Fibroblast of the aortic adventitia (primary cell): ENCODE measurements at regions not wholly inside any gene's neighbourhood (a gene's known extent, or its start where the extent isn't known, plus 50 kb on each side); places are given as distances from the start of the nearest gene placed in this dataset.

Source experiments
- DNase-seq: peaks from one replicate; pipeline ENCODE4 v3.0.0-alpha.2; 2010; ENCODE audit warnings: low read depth
- H3K4me3 ChIP-seq: 2 replicates; pipeline ENCODE4 v1.5.1; 2011; ENCODE audit warnings: low read depth, mild to moderate bottlenecking, control low read depth, low read length, moderate library complexity
- TF ChIP-seq, protein P1 (sequence below): IDR thresholded peaks from 2 replicates; pipeline ENCODE4 v1.5.1; 2011; ENCODE audit warnings: mild to moderate bottlenecking, low read length, control low read depth, inconsistent platforms; ENCODE audit not compliant: insufficient read depth

DNA sequence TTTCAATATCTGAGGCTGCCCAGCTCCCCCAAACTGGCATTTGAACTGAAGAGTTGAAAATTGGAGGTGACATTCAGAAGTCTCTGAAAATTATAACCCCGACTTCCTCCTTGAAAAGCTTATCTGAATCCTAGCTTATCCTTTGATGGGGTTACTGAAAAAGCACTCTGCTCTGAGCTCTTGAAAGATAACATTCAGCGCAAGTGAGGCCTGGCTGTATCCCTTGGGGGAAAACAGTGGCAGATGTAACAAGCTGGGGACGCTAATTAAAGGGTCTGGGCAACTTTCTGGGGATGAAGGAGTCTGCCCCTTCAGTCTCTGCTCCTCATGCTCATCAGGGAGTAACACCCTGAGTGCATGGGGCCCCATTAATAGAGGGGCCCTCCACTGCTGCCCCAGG lies 402.0 kb upstream of the CADM1 start:
- no peak for DNase-seq
- no peak overlapping the region for H3K4me3 ChIP-seq
- TF ChIP-seq, protein P1, sequence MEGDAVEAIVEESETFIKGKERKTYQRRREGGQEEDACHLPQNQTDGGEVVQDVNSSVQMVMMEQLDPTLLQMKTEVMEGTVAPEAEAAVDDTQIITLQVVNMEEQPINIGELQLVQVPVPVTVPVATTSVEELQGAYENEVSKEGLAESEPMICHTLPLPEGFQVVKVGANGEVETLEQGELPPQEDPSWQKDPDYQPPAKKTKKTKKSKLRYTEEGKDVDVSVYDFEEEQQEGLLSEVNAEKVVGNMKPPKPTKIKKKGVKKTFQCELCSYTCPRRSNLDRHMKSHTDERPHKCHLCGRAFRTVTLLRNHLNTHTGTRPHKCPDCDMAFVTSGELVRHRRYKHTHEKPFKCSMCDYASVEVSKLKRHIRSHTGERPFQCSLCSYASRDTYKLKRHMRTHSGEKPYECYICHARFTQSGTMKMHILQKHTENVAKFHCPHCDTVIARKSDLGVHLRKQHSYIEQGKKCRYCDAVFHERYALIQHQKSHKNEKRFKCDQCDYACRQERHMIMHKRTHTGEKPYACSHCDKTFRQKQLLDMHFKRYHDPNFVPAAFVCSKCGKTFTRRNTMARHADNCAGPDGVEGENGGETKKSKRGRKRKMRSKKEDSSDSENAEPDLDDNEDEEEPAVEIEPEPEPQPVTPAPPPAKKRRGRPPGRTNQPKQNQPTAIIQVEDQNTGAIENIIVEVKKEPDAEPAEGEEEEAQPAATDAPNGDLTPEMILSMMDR, result no peak

DNA sequence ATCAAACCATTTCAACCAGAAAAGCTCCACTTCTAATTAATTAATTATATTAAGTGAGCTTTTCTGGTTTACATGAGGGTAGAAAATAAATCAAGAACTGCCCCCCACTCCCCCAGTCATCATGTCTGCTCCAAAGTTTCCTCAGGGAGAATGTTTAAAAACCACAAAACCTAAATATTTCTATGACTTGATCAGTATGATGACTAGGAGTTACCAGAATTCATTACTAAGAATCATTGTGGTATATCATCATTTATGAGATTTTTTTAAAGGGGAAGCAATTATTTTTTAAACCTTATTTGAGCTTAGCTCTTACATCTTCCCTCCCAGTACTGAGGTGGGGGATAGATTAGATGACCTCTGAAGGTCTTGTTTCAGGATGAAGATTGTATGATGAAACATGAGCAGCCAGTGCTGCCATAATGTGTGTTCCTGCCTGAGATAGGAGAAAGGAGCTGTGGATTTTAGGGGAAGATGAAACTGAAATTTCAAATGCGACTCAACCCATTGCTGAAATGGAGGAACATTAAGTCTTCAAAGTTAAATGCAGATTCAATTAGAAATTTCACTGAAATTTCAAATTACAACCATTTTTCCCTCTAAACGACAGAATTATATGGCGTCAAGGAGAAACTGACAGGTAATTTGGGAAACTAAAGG lies 401.3 kb upstream of the CADM1 start:
- TF ChIP-seq, protein P1, result no peak
- no peak for DNase-seq
- no peak overlapping the region for H3K4me3 ChIP-seq

DNA sequence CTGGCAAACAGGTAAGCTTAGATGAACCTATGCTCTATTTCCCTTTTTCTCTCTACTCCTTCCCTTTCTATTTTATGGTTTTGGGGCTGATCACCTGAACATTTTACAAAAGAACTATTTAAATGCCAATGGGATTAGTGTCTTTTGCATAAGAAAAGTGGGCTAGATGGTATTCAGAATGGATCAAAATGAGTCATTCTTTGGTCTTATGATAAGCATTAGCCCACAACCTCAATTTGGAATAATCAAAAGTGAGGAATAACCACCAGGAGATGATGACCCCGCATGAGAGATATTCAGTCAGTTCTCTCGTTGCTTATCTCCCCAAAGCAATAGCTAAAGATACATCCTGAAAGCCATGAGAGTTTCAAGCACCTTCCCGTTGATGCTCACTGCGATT lies 399.0 kb upstream of the CADM1 start:
- TF ChIP-seq, protein P1, result no peak
- H3K4me3 ChIP-seq, result no peak overlapping the region
- DNase-seq, result no peak

DNA sequence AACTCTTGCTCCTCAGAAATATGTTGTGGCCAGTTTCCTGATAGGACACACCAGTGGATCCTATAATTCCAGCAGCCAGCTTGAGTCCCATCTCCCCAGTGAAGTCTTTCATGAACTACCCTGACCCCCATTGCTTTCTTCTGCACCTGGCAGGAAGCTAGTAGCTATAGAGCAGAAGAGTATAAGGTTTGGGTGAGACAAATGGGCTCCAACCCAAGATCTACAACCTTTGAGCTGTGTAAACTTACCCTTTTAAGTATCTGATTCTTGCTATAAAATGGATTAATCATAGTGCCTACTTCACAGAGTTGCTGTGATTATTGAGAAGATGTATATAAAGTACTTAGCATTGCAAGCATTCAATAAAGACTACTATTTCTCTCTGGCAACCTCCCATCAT lies 396.9 kb upstream of the CADM1 start:
- H3K4me3 ChIP-seq, result no peak overlapping the region
- no peak for DNase-seq
- TF ChIP-seq, protein P1, result no peak

DNA sequence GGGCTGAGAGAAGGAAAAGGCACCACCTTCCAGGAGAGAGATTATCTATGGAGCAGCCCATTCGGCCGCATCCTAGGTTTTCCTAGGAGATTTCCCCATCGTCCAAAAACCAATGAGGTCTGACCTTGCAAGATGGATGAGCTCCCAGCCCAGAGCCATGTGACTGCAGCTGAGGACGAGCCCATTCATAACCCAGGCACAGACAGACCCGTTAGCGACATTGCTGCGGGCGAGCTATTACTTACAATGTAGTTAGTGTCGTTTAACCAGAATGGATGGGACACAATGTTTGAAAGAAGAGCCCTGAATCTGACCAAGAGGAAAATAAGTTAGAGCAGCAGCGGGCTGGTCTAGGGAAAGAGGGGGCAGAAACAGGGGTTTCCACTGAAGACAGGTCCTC lies 395.9 kb upstream of the CADM1 start:
- TF ChIP-seq, protein P1, result no peak

DNA sequence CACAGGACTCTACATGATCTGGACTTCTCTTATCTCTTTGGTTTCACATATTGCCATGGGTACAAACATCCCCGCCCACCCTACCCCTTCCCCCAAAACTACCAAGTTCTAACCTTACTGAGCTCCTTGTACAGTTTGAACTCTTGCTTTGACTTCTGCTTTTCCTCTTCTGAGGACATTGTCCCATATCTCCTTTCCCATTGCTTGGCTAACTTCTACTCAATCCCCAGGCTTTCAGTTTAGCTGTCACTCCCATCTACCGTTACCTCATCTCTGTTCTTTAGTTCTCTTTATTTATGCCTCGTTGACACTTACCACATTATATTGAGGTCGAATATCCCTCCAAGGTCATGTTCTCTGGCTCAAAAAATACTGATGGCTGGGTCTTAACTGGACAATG lies 393.5 kb upstream of the CADM1 start:
- TF ChIP-seq, protein P1, result no peak
- H3K4me3 ChIP-seq, result no peak overlapping the region
- no peak for DNase-seq

More for the DNA sequence above, 395.9 kb upstream of the CADM1 start:
- no peak overlapping the region for H3K4me3 ChIP-seq
- no peak for DNase-seq

DNA sequence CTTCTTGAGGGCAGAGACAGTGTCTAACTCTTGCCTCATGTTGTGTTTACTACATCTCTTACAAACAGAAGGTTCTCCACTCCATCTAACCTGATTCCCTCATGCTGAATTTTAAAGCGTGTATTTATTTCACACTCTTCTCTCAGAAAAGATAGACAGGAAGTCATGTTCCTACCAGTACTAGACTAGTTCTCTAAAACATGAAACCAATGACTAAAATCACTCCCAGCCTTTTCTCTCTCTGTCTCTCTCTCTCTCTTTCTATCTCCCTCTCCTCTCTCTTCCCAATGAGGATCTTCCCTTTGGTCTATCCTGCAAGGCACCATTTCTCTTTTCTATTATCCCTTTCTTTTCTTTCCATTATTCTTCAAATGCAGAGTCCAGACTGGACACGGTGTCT lies 391.9 kb upstream of the CADM1 start:
- no peak overlapping the region for H3K4me3 ChIP-seq
- TF ChIP-seq, protein P1, result no peak
- no peak for DNase-seq
